ENCODE measurements at regions not wholly inside any gene's neighbourhood (a gene's known extent, or its start where the extent isn't known, plus 50 kb on each side); places are given as distances from the start of the nearest gene placed in this dataset.

GRCh38 chr4:31748382-31748781 is 1028.2 kb downstream of the PCDH7 start:
- no peak for TF ChIP-seq YY1 (IDR thresholded peaks at IDR 0.05; ENCODE audit: low read depth)
- TF ChIP-seq EP300 (IDR thresholded peaks at IDR 0.05; ENCODE audit: borderline replicate concordance), result no peak
- TF ChIP-seq FOXM1 (IDR thresholded peaks at IDR 0.05; ENCODE audit: borderline replicate concordance, low read depth), result no peak
- no peak for TF ChIP-seq TCF12 (IDR thresholded peaks at IDR 0.05; ENCODE audit: low read depth)
- TF ChIP-seq CEBPB (IDR thresholded peaks at IDR 0.05), result no peak
- TF ChIP-seq TAF1 (IDR thresholded peaks at IDR 0.05; ENCODE audit: low read depth), result no peak
- TF ChIP-seq, protein P1, sequence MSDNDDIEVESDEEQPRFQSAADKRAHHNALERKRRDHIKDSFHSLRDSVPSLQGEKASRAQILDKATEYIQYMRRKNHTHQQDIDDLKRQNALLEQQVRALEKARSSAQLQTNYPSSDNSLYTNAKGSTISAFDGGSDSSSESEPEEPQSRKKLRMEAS (IDR thresholded peaks at IDR 0.05), result no peak
- TF ChIP-seq USF1 (IDR thresholded peaks at IDR 0.05), result no peak
- no peak for TF ChIP-seq NFIC (IDR thresholded peaks at IDR 0.05)
- no peak for TF ChIP-seq TEAD4 (IDR thresholded peaks at IDR 0.05)
- no peak for TF ChIP-seq REST (IDR thresholded peaks at IDR 0.05; ENCODE audit: low read depth)
- TF ChIP-seq CREB1 (IDR thresholded peaks at IDR 0.05; ENCODE audit: low read depth), result no peak
- TF ChIP-seq ZBTB7A (IDR thresholded peaks at IDR 0.05; ENCODE audit: low read depth), result no peak

GRCh38 chr4:31755751-31756150 is 1035.6 kb downstream of the PCDH7 start:
- TF ChIP-seq REST (IDR thresholded peaks at IDR 0.05; ENCODE audit: low read depth), result no peak
- no peak for TF ChIP-seq FOXM1 (IDR thresholded peaks at IDR 0.05; ENCODE audit: borderline replicate concordance, low read depth)
- TF ChIP-seq ZBTB7A (IDR thresholded peaks at IDR 0.05; ENCODE audit: low read depth), result no peak
- no peak for TF ChIP-seq USF1 (IDR thresholded peaks at IDR 0.05)
- TF ChIP-seq YY1 (IDR thresholded peaks at IDR 0.05; ENCODE audit: low read depth), result no peak
- no peak for TF ChIP-seq EGR1 (IDR thresholded peaks at IDR 0.05)
- TF ChIP-seq CEBPB (IDR thresholded peaks at IDR 0.05), result no peak
- no peak for TF ChIP-seq TAF1 (IDR thresholded peaks at IDR 0.05; ENCODE audit: low read depth)
- no peak for TF ChIP-seq RAD21 (IDR thresholded peaks at IDR 0.05; ENCODE audit: low read depth)
- TF ChIP-seq, protein P1 (IDR thresholded peaks at IDR 0.05), result no peak
- no peak for TF ChIP-seq CREB1 (IDR thresholded peaks at IDR 0.05; ENCODE audit: low read depth)
- no peak for TF ChIP-seq TEAD4 (IDR thresholded peaks at IDR 0.05)
- TF ChIP-seq EP300 (IDR thresholded peaks at IDR 0.05; ENCODE audit: borderline replicate concordance), result no peak
- no peak for TF ChIP-seq NFIC (IDR thresholded peaks at IDR 0.05)
- no peak for TF ChIP-seq TCF12 (IDR thresholded peaks at IDR 0.05; ENCODE audit: low read depth)

DNA sequence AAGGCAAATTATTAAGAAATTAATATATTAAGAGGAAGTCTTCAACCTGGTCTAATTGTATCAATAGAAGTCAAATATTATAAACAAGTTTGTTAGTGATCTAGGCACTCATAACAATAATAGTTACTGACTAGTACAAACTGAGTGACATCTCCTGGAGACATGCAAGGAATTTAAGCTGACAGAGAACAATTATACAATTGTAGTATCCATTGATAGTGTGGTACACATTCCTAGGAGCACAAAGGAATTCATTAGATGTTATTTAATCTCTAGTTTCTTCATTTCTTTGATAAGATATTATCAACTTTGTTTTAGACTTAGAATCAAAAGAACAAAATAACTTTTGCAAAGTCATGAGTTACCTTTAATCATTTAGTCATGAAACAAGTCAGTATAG is 1048.6 kb downstream of the PCDH7 start:
- TF ChIP-seq EGR1 (IDR thresholded peaks at IDR 0.05) (no peak), FOXM1 (IDR thresholded peaks at IDR 0.05; ENCODE audit: borderline replicate concordance, low read depth) (no peak), CREB1 (IDR thresholded peaks at IDR 0.05; ENCODE audit: low read depth) (no peak), REST (IDR thresholded peaks at IDR 0.05; ENCODE audit: low read depth) (no peak), CEBPB (IDR thresholded peaks at IDR 0.05) (no peak), NFIC (IDR thresholded peaks at IDR 0.05) (no peak), ZBTB7A (IDR thresholded peaks at IDR 0.05; ENCODE audit: low read depth) (no peak), TCF12 (IDR thresholded peaks at IDR 0.05; ENCODE audit: low read depth) (no peak), RAD21 (IDR thresholded peaks at IDR 0.05; ENCODE audit: low read depth) (no peak), TEAD4 (IDR thresholded peaks at IDR 0.05) (no peak)
- TF ChIP-seq, protein P1 (IDR thresholded peaks at IDR 0.05), result no peak

DNA sequence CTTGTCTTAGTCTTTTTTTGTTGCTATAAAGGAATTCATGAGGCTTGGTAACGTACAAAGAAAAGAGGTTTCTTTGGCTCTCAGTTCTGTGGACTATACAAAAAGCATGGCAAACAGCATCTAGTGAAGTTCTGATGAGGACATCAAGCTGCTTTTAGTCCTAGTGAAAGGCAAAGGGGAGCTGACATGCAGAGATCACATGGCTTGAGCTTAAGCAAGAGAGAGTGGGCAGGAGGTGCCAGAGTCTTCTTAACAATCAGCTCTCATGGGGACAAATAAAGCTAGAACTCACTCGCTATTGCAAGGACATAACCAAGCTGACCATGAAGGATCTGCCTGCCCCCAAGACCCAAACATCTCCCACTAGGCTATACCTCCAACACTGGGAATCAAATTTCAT is 1063.1 kb downstream of the PCDH7 start:
- TF ChIP-seq CREB1 (IDR thresholded peaks at IDR 0.05; ENCODE audit: low read depth) (no peak), RAD21 (IDR thresholded peaks at IDR 0.05; ENCODE audit: low read depth) (no peak)
